ENCODE measurements at regions not wholly inside any gene's neighbourhood (a gene's known extent, or its start where the extent isn't known, plus 50 kb on each side); places are given as distances from the start of the nearest gene placed in this dataset.

GRCh38 chr10:6695519-6695918 is 115.4 kb upstream of the PRKCQ start:
- TF ChIP-seq CTCF (conservative IDR thresholded peaks at IDR 0.05) = no peak

GRCh38 chr10:6694447-6695140 is 114.5 kb upstream of the PRKCQ start:
- Mint-ChIP-seq H3K4me3 (no peak overlapping the region), H3K4me1 (ENCODE audit: unreplicated experiment) (no peaks in the 10 kb centered on the region), H3K27ac (no peak overlapping the region), H3K36me3 (no peaks in the 10 kb centered on the region), H3K9me3 (no peaks in the 10 kb centered on the region), H3K27me3 (peaks cover 36% of the 10 kb centered on the region)
- no peak for TF ChIP-seq CTCF (conservative IDR thresholded peaks at IDR 0.05)
- DNase-seq (ENCODE audit: extremely low spot score, unreplicated experiment) = no peak

More at GRCh38 chr10:6695519-6695918, 115.4 kb upstream of the PRKCQ start:
- H3K4me3 Mint-ChIP-seq = no peak overlapping the region
- H3K9me3 Mint-ChIP-seq = no peaks in the 10 kb centered on the region
- peaks cover 34% of the 10 kb centered on the region for H3K27me3 Mint-ChIP-seq
- DNase-seq (ENCODE audit: extremely low spot score, unreplicated experiment) = no peak
- no peaks in the 10 kb centered on the region for H3K4me1 Mint-ChIP-seq (ENCODE audit: unreplicated experiment)
- no peaks in the 10 kb centered on the region for H3K36me3 Mint-ChIP-seq
- H3K27ac Mint-ChIP-seq = no peak overlapping the region

GRCh38 chr10:6692856-6693255 is 112.8 kb upstream of the PRKCQ start:
- no peaks in the 10 kb centered on the region for H3K4me1 Mint-ChIP-seq (ENCODE audit: unreplicated experiment)
- no peaks in the 10 kb centered on the region for H3K9me3 Mint-ChIP-seq
- H3K36me3 Mint-ChIP-seq = no peaks in the 10 kb centered on the region
- no peak for TF ChIP-seq CTCF (conservative IDR thresholded peaks at IDR 0.05)
- H3K27ac Mint-ChIP-seq = no peak overlapping the region
- H3K27me3 Mint-ChIP-seq = peaks cover 32% of the 10 kb centered on the region
- no peak overlapping the region for H3K4me3 Mint-ChIP-seq
- DNase-seq (ENCODE audit: extremely low spot score, unreplicated experiment) = no peak

GRCh38 chr10:6692103-6692502 is 112.0 kb upstream of the PRKCQ start:
- peaks cover 36% of the 10 kb centered on the region for H3K27me3 Mint-ChIP-seq
- H3K36me3 Mint-ChIP-seq = no peaks in the 10 kb centered on the region
- no peak for DNase-seq (ENCODE audit: extremely low spot score, unreplicated experiment)
- H3K4me3 Mint-ChIP-seq = no peak overlapping the region
- H3K4me1 Mint-ChIP-seq (ENCODE audit: unreplicated experiment) = no peaks in the 10 kb centered on the region
- no peak for TF ChIP-seq CTCF (conservative IDR thresholded peaks at IDR 0.05)
- H3K27ac Mint-ChIP-seq = no peak overlapping the region
- H3K9me3 Mint-ChIP-seq = no peaks in the 10 kb centered on the region

GRCh38 chr10:6689036-6689435 is 109.0 kb upstream of the PRKCQ start:
- Mint-ChIP-seq H3K9me3 (no peaks in the 10 kb centered on the region), H3K4me3 (no peak overlapping the region), H3K27me3 (peaks cover 33% of the 10 kb centered on the region), H3K4me1 (ENCODE audit: unreplicated experiment) (no peaks in the 10 kb centered on the region), H3K36me3 (no peaks in the 10 kb centered on the region), H3K27ac (no peak overlapping the region)
- no peak for TF ChIP-seq CTCF (conservative IDR thresholded peaks at IDR 0.05)
- DNase-seq (ENCODE audit: extremely low spot score, unreplicated experiment) = no peak

Measured in type B pancreatic cell (in vitro differentiated cells).